Motor neuron (in vitro differentiated cells): ENCODE measurements at regions not wholly inside any gene's neighbourhood (a gene's known extent, or its start where the extent isn't known, plus 50 kb on each side); places are given as distances from the start of the nearest gene placed in this dataset.
"Not testable (repeated sequence)": the region's sequence is repeated elsewhere in the genome, so short reads cannot be mapped to it uniquely, and the experiment has no call there.

Source experiments
- ATAC-seq, 8 experiments: fragments of 200-7000 bp; cut with Tn5 transposase; replicated peaks in 6 of 8; 2 replicates each; pipeline ENCODE4 v1.8.0; 2021; ENCODE audit warnings: mild to moderate bottlenecking in 8 of 8, moderate library complexity in 8 of 8
- H3K27ac ChIP-seq, 2 donors: fragments of 250-450 bp; sonication (Bioruptor Pico); 2 replicates each; pipeline ENCODE4 v1.9.0; 2021; ENCODE audit warnings: antibody characterized with exemption in 2 of 2, mild to moderate bottlenecking in 2 of 2, moderate library complexity in 1 of 2
- H3K4me1 ChIP-seq, 2 donors: fragments of 250-450 bp; sonication (Bioruptor Pico); replicated peaks in 1 of 2; 2 replicates each; pipeline ENCODE4 v1.6.1; 2021; ENCODE audit warnings: antibody characterized with exemption in 2 of 2, mild to moderate bottlenecking in 2 of 2, moderate library complexity in 1 of 2
- H3K4me3 ChIP-seq, 5 donors: fragments of 250-450 bp; sonication (Bioruptor Pico); 2 replicates each; pipeline ENCODE4 v1.9.0; 2021; ENCODE audit warnings: antibody characterized with exemption in 5 of 5, mild to moderate bottlenecking in 5 of 5, moderate library complexity in 4 of 5
- WGBS, 10 experiments: fragments of 450-650 bp; shearing (Covaris generic); methylation state at CpG; one replicate each; pipeline ENCODE4 v1.0.0; 2022; 5-methylcytosine and 5-hydroxymethylcytosine counted together
- in situ Hi-C, 9 experiments: fragments of 400-800 bp; cut with MboI; loops; one replicate each; pipeline ENCODE4 v1.15.0; 2021; ENCODE audit warnings: low sequenced_read_pairs in 9 of 9, low pct_unique_long_range_greater_than_20kb in 2 of 9; ENCODE audit not compliant: unreplicated experiment in 9 of 9

DNA sequence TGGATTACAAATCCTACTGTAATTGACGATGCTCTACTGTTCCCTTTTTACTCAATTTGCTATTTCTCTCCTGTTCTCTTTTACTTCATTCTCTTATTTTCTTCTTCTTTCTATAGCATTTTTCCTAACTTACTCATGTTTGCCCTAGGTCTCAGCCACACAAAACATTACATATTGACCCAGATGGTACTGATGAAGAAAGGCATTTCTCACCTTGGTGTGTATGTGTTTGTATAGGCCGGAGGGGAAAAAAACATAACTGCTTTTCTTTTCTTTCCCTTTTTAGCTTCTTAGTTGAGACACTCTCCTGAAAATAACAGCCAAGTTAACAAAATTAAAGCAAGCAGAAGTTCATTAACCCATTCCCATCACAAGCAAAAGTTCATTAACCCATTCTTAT lies 1019.8 kb upstream of the CDH18 start:
- Histone ChIP-seq H3K4me3 (no peak overlapping the region), H3K27ac (no peak overlapping the region), H3K4me1 (peaks cover 0 to 6% of the 10 kb centered on the region in 2 donors)
- in situ Hi-C loops = no loop called here
- ATAC-seq = no peak
- WGBS, 10 experiments = 25 to 100% (median 68%) methylated on average over 1 to 2 of the region's 2 CpGs; no CpG with 5 or more reads in 1 of the 10 experiments

DNA sequence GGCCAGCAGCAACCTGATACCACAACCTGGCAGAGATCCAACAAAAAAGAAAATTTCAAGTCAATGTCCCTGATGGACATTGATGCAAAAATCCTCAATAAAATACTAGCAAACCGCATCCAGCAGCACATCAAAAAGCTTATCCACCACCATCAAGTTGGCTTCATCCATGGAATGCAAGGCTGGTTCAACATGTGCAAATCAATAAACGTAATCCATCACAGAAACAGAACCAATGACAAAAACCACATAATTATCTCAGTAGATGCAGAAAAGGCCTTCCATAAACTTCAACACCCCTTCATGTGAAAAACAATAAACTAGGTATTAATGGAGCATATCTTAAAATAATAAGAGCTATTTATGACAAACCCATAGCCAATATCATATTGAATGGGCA lies 1000.9 kb upstream of the CDH18 start:
- ATAC-seq, H3K4me1 ChIP-seq, H3K27ac ChIP-seq, H3K4me3 ChIP-seq, in situ Hi-C loops: not testable (repeated sequence)
- 17 to 69% (median 40%) methylated on average over 1 to 2 of the region's 2 CpGs; no CpG with 5 or more reads in 1 of the 10 experiments for WGBS, 10 experiments

DNA sequence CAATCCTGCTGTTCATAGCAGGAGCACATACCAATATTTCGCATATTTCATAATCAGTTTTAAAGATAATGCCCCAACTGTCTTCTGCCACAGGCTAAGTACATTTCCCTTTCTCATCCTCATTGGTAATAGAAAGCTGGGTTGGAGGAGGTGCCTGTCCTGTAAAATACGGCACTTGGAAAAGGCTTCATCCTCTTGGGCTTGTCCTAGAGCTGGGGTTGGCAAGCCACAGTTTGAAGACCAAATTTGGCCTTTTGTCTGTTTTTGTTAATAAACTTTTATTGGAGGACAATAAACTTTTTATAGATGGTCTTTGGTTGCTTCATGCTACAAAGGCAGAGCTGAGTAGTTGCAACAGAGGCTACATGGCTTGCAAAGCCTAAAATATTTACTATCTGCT lies 997.8 kb upstream of the CDH18 start:
- WGBS, 10 experiments = 8 to 100% (median 56%) methylated on average over 1 to 2 of the region's 2 CpGs; no CpG with 5 or more reads in 3 of the 10 experiments
- in situ Hi-C loops = no loop called here
- ATAC-seq = no peak

DNA sequence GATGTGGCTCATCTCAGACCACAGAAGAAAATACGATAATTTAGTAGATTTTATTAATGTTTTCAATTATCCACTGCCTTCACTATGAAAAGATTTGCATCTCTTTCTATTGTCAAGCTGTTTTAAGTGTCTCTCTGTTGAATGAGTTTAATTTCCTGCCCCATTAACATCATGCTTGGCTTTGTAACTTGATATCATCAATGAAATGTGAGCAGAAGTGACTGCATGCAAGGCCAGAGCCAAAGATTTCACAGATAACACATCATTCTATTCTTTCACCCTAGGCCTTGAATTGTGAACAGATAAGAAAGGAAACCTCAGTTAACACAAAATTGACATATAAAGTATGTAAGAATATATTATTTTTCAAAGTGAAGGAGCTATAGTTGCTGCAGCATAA lies 986.4 kb upstream of the CDH18 start:
- Histone ChIP-seq H3K27ac (no peak overlapping the region), H3K4me3 (no peak overlapping the region), H3K4me1 (no peaks in the 10 kb centered on the region)
- in situ Hi-C loops = no loop called here
- 0 to 80% (median 66%) methylated on average over 1 of the region's 1 CpG; no CpG with 5 or more reads in 2 of the 10 experiments for WGBS, 10 experiments
- peak in 2 of 8 experiments; percentile 17 to 52 for ATAC-seq

More for the DNA sequence above, 997.8 kb upstream of the CDH18 start:
- Histone ChIP-seq H3K4me3 (no peak overlapping the region), H3K27ac (no peak overlapping the region), H3K4me1 (no peaks in the 10 kb centered on the region)

DNA sequence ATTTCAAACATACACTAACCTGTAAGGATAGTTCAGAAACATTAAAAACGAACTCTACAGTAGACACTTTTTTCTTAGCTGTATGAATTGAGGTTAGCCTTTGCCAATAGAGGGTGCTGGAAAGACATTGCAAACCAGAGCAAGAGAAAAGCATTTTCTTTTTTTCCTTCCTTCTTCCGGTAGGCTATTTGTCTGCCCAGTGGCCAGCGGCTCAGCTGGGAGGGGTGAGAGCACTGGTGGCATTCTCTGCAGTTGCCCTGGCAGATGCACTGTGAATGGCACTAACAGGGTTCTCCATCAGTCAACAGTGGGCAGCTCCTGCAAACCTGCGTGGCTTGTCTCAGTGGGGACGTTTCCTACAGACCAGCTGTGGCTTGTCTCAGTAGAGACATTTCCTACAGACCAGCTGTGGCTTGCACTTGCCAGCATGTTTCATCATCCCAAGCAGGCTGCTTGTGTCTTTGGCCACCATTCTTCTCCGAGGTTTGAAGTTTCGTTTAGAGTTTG lies 984.5 kb upstream of the CDH18 start:
- peak in 6 of 8 experiments; percentile 42 to 96 (median 93) for ATAC-seq
- H3K27ac ChIP-seq = no peak overlapping the region
- in situ Hi-C loops = no loop called here
- WGBS, 10 experiments = 0 to 87% (median 46%) methylated on average over 1 to 7 of the region's 7 CpGs; no CpG with 5 or more reads in 1 of the 10 experiments
- no peak overlapping the region for H3K4me3 ChIP-seq
- H3K4me1 ChIP-seq = no peaks in the 10 kb centered on the region

DNA sequence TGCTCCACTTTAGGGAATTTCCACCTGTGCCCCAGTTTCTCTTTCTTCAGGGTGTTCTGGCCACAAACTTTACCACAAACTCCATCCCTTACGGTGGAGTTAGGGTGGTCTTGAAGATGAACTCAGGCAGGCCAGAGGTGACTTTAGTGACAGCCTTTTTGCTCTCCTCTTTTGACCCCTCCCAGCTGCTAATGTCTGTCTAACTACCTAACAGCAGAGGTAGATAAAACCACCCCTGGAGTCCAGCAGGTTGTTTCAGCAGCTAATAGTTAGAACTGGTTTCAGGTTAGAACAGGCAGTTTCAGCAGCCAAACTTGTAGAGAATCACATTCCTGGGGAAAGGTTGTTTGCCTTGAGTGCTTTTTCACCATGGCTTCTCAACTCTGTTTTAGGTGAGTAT lies 971.3 kb upstream of the CDH18 start:
- ATAC-seq = no peak
- no peaks in the 10 kb centered on the region for H3K4me1 ChIP-seq
- no peak overlapping the region for H3K4me3 ChIP-seq
- in situ Hi-C loops = no loop called here
- WGBS, 10 experiments = 0 to 100% (median 100%) methylated on average over 1 of the region's 1 CpG; no CpG with 5 or more reads in 5 of the 10 experiments
- no peak overlapping the region for H3K27ac ChIP-seq

DNA sequence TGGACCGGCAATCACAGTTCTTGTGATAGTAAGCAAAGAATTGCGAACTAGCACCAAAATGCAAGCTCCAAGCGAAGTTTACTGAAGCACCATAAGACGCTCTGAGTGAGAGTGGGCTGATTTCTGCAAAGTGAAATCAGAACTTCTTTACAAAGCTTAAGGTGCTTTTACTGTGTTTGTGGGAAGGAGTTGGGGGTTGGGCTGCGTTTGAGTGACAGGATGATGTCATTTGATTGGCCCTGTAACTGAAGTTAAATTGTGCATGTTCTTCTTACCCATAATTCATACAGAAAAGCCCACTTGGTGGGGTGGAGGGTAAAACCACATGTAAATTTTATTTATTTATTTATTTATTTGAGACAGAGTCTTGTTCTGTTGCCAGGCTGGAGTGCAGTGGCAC lies 970.6 kb upstream of the CDH18 start:
- in situ Hi-C loops = no loop called here
- Histone ChIP-seq H3K4me1 (no peaks in the 10 kb centered on the region), H3K4me3 (no peak overlapping the region), H3K27ac (no peak overlapping the region)
- WGBS, 10 experiments = 28 to 93% (median 60%) methylated on average over 2 to 5 of the region's 5 CpGs; no CpG with 5 or more reads in 4 of the 10 experiments
- no peak for ATAC-seq

DNA sequence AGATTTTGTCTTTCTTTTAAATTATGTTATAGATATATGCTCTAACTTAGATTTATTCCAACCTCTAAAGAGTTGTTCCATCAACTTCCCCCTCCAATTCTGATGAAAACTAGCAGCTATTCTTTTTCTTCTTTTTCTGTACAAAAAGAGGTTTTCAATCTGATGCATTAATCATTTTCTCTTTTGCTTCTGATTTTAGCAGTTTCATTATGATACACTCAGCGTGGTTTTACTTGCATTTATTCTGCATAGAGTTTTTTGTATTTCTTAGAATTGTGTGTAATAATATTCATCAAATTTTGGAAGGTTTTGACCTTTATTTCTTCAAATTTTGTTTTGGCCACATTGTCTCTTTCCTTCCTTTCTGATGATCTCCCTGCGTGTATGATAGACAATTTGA lies 968.1 kb upstream of the CDH18 start:
- H3K4me3 ChIP-seq = no peak overlapping the region
- in situ Hi-C loops = no loop called here
- ATAC-seq = no peak
- H3K27ac ChIP-seq = no peak overlapping the region
- 5 to 100% (median 85%) methylated on average over 1 to 2 of the region's 2 CpGs for WGBS, 10 experiments
- no peaks in the 10 kb centered on the region for H3K4me1 ChIP-seq

DNA sequence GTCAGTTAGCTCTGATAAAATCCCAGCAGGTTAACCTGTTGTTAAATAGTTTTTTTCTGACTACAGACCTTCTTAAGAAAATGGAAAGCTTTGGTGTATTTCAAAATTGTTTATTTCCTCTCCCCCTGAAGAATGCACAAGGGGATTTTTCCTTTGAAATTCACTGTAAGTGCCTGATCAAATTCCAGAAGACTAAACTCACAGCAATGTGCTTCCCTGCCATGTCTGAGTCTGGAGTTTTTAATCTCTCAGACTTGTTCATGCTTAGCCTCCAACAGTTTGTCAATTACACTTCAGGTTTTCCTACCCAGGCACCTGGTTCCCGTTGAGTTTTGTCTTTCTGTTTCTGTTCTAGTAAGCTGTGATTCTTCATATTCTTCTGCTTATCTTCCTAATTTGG lies 961.6 kb upstream of the CDH18 start:
- Histone ChIP-seq H3K27ac (no peak overlapping the region), H3K4me1 (no peaks in the 10 kb centered on the region), H3K4me3 (no peak overlapping the region)
- in situ Hi-C loops = no loop called here
- no peak for ATAC-seq
- WGBS, 10 experiments = 0 to 83% (median 56%) methylated on average over 1 of the region's 1 CpG; no CpG with 5 or more reads in 1 of the 10 experiments

GRCh38 chr5:20943183-20943971 lies 955.4 kb upstream of the CDH18 start:
- in situ Hi-C loops, H3K4me3 ChIP-seq, H3K4me1 ChIP-seq, H3K27ac ChIP-seq: not testable (repeated sequence)
- 0 to 92% (median 72%) methylated on average over 1 to 3 of the region's 3 CpGs; no CpG with 5 or more reads in 3 of the 10 experiments for WGBS, 10 experiments
- ATAC-seq = peak in 3 of 8 experiments; percentile 70 to 85 (median 76)

GRCh38 chr5:20942603-20943002 lies 954.6 kb upstream of the CDH18 start:
- in situ Hi-C loops, H3K4me3 ChIP-seq, H3K27ac ChIP-seq, H3K4me1 ChIP-seq: not testable (repeated sequence)
- 40 to 92% (median 81%) methylated on average over 1 to 2 of the region's 4 CpGs; no CpG with 5 or more reads in 6 of the 10 experiments for WGBS, 10 experiments
- peak in 3 of 8 experiments; percentile 16 to 65 (median 63) for ATAC-seq

- H3K4me1 ChIP-seq, H3K27ac ChIP-seq, H3K4me3 ChIP-seq, in situ Hi-C loops, ATAC-seq: not testable (repeated sequence)
- 0 to 100% (median 57%) methylated on average over 1 to 3 of the region's 4 CpGs; no CpG with 5 or more reads in 3 of the 10 experiments for WGBS, 10 experiments
These were observed 952.8 kb upstream of the CDH18 start for GRCh38 chr5:20940786-20941185.

- ATAC-seq, H3K27ac ChIP-seq, H3K4me3 ChIP-seq, H3K4me1 ChIP-seq, in situ Hi-C loops: not testable (repeated sequence)
- WGBS, 10 experiments = 0 to 100% (median 63%) methylated on average over 1 to 4 of the region's 5 CpGs; no CpG with 5 or more reads in 4 of the 10 experiments
These were observed 902.9 kb upstream of the CDH18 start for GRCh38 chr5:20890936-20891335.
